ENCODE measurements at regions not wholly inside any gene's neighbourhood (a gene's known extent, or its start where the extent isn't known, plus 50 kb on each side); places are given as distances from the start of the nearest gene placed in this dataset.

GRCh38 chr3:40962721-40963120, 236.6 kb upstream of the CTNNB1 start:
- no peak for DNase-seq

- no peak for DNase-seq
Observed at GRCh38 chr3:40968666-40969065, 230.6 kb upstream of the CTNNB1 start.

DNA sequence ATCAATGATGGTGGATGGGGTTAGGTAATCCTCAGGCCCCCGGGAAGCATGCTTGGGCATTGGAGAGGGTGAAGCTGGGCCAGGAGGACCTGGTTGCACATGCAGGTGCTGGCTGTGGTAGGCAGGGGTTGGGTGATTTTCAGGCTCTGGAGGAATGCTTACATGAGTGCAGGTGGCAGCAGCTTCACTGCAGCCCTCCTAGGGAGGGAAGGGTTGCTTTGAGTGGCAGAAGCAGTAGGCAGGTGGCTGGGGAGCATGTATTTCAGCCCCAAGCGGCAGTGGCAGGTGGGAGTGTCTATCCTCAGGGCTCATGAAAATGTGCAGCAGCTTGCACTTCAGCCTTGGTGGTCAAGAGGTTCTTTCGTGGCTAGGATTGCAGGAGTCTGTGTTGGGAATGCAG, 230.0 kb upstream of the CTNNB1 start:
- no peak for DNase-seq

DNA sequence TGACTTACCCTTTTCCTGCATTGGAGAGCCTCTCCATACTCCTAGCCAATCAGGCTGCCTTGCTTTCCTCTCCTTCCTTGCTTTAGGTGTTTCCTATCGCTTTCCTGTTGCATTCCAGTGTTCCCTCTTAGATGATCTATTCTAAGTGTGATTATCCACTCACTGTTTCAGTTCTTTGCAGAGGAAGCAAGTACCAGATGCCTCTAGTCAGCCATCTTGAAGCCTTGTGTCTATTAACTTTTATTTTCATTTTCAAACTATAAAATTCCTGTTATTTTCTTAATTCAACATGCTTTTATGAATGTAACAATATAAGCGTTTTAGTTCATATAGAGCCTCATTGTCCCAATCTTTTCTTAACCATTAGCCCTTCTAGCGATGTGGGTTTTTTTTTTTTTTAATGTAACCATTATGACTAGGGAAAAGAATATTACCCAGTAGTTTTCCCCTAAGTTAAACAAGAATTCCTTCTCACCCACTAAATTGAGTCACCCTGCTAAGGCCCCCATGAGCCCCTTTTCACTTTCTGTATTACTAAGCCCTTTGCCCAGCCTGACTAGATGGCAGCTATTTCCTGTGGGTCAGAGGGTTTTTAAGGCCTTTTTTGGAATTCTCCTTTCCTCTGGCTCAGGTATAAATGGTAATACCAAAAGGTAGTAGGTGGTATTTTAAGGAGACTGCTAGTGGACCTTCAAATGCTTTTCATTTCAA, 229.4 kb upstream of the CTNNB1 start:
- no peak for DNase-seq

DNA sequence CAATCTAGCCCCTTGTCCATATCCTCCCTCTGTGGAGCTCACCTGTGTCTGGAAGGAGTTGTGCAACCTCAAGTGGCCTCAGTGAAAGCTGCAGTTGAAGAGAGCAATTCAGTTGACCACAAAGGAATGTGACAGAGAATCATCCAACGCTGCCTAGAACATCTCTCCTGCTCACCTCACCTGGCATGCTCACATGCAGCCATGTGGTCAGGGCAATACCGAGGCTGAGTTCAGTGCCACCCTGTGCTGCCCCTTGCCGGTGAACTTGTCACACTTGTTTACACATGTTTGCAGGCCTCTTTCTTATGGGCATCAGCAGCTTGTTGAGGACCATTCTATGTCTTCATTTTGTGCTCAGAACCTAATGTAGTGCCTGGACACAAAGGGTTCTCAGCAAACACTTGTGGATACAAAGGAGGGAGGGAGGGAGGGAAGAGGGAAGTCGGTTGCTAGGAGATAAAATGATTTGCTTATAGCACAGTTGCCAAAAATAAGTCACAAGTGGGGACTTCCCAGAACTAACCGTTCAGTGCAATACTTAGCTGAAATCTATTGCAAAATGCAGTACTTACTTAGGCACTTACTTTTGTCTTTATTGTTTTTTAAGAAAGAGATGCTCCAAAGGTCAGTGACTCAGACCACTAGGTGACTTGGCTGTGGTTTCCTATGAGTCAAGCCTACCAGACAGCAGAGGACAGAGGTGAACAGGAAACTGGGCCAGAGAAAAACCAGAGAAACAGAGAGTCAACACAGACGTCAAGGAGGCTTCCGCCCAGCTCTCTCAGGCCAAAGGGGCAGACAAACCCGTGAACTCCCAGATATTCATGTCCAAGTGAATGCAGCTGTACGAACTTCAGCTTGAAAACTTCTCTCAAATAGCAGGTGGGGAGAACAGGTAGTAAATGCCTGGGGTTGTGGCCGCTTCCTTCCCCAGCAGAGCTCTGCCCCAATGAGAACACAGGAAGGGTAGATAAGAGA, 227.8 kb upstream of the CTNNB1 start:
- peak; percentile 52 for DNase-seq

DNA sequence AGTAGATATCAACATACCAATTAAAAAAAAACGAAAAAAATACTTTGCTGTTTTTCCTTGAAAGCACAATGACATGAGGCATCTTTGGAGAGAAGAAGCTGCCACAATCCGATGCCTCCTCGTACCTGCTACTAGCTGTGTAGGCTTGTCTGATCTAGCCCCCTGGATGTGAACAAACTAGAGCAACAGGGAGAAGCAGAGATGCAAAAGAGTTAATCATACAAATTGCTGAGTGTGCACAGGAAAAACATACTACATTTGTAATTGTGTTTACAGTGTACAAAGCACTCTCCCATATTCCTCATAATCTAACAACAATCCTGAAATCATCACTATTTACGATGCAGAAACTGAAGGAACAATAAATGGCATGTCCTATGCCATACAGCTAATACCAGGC, 227.0 kb upstream of the CTNNB1 start:
- no peak for DNase-seq

GRCh38 chr3:40973141-40973540, 226.2 kb upstream of the CTNNB1 start:
- DNase-seq = no peak

- no peak for DNase-seq
Observed at GRCh38 chr3:40975711-40976121, 223.6 kb upstream of the CTNNB1 start.

GRCh38 chr3:40976241-40976640, 223.1 kb upstream of the CTNNB1 start:
- no peak for DNase-seq

DNA sequence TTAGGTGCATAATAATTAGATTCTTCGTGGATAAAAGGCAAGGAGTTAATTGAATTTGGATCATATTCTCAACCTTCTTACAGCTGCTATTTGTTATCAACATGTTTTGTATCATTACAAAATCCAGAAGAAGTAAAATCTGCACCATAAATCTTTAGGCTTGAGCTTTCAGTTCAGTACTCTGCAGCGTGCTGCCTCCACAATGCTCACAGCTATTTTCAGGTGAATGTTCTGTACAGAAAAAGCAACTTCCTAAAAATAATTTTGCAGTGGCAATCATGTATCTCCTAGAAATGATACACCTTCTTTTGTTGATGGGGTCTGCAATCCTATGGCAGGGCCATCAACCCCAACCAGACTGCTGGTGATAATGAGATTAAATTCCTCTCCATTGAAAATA, 220.9 kb upstream of the CTNNB1 start:
- no peak for DNase-seq

DNA sequence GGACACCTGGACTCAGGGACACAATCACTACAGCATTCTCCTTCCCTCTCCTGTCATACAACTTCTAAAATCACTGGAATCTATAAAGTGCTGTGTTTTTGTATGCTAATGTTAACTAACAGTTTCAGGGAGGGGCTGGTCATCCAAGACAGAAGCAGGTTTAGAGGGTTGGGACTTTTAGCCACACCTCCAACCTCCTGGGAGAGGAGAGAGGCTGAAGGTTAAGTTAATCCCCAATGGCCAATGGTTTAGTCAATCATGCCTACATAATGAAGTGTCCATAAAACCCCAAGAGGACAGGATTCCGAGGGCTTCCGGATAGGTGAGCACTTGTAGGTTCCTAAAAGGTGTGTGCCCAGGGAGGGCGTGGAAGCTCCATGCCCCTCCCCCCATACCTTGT, 219.3 kb upstream of the CTNNB1 start:
- DNase-seq = no peak

- no peak for DNase-seq
Observed at GRCh38 chr3:40980467-40980866, 218.8 kb upstream of the CTNNB1 start.

DNA sequence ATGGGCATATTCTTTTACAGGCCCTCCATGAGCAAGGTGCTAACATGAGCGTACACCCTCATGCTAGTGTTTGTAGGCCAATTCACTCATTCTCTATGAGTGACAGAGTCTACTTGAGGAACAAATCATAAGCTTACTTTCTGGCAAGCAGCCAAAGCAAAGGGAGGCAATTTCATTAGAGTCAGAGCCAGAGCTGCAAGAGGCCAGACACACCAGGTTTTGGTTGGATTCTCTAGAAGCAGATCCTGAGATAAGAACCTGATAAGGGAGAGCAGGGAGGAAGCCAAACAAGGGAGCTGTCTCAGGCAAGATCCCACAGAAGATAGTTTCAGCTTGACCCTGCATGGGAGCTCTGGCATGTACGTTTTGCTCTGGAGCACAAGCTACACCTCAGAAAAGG, 214.1 kb upstream of the CTNNB1 start:
- no peak for DNase-seq

DNA sequence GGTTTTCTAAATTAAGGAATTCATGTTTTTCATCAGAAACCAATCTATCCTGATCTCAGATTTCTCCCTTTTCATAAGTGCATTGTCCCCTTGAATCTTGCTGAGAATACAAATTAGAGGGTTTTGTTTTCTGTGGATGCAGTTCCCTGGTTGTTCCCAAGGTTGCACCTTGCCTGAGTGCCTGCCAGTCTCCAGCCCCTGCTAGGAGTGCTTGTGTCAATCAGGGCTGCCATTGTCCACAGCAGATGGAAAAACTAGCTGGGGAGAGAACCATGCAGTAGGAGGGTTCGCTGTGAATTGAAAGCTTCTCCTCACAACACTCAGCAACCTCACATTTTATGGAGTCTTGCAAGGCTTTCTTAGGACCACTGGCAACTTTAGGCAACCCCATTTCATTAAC, 210.8 kb upstream of the CTNNB1 start:
- no peak for DNase-seq

- DNase-seq = no peak
Observed at GRCh38 chr3:40989141-40990061, 209.9 kb upstream of the CTNNB1 start.

DNA sequence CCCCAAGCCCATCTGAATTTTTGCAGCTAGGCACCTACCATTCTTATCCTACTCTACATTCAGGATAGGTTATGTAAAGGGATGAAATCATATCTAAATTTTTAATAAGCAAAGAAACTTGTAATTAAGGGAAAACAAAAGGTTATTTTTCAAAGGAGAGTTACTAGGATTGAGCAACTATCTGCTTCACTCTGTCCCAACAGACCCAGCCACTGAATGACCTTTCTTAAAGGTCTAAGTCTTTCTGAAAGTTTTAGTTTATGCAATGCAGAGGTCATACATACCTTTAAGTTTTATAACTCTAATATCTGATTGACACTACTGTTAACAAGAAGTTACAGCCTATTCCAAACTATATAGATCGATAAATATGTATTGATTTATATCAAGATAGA, 209.2 kb upstream of the CTNNB1 start:
- DNase-seq = no peak

GRCh38 chr3:40992023-40992422, 207.3 kb upstream of the CTNNB1 start:
- DNase-seq = no peak

GRCh38 chr3:40994611-40995010, 204.7 kb upstream of the CTNNB1 start:
- DNase-seq = no peak

GRCh38 chr3:40995271-40995670, 204.0 kb upstream of the CTNNB1 start:
- DNase-seq = no peak

DNA sequence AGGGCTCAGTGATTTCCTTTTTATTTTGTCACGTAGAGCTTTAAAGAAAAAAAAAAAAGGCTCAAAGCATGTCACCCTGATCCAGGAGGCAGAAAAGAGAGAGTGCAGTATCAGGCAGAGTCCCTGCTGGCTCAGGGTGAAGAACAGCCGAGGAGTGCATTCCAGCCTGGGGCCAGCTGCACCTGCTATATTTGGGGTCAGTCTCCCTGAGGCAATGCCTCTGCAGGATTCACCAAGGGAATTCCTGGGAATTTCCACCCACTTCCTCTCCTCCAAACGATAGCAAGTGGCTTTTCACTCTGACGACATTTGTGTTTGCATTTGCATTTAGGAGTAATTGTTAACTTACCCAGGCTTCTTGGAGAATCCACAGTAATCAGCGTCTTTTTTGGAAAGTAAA, 202.9 kb upstream of the CTNNB1 start:
- no peak for DNase-seq

- no peak for DNase-seq
Observed at GRCh38 chr3:40996827-40997710, 202.2 kb upstream of the CTNNB1 start.
